Esophagus squamous epithelium (tissue), 4 donors: ENCODE measurements at regions not wholly inside any gene's neighbourhood (a gene's known extent, or its start where the extent isn't known, plus 50 kb on each side); places are given as distances from the start of the nearest gene placed in this dataset.

Experiments
- CTCF ChIP-seq, 6 experiments: fragments of 450-650 bp in 4 of 6; fragments of 200-600 bp in 2 of 6; sonication (generic) in 2 of 6; IDR thresholded peaks; one replicate each; pipeline ENCODE4 v1.5.1; 2016 to 2019; ENCODE audit warnings: antibody characterized with exemption in 6 of 6, mild to moderate bottlenecking in 4 of 6, moderate library complexity in 4 of 6
- POLR2A ChIP-seq, 4 donors: fragments of 450-650 bp; IDR thresholded peaks; one replicate each; pipeline ENCODE4 v1.6.1; 2017; ENCODE audit warnings: antibody characterized with exemption in 4 of 4, mild to moderate bottlenecking in 4 of 4, moderate library complexity in 3 of 4

DNA sequence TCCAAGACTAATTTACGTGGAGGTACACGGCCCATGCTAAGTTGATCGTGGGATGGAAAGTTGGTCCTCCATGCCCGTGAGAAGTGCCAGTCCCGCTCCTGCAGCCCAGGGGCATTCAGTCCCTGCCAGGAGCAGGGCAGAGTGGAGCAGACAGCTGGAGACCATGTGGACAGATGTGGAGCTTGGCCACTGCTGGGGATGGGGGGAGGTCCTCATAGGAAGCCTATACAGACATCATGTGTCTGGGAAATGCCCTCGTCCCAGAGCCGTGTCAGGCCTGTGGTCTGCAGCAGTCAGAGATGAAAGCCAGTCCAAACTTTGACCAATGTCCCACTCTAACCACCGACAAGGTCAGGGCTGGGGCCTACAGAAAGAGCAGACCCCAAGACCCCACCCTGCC, 118.4 kb downstream of the CPZ start:
- no peak for TF ChIP-seq CTCF (IDR thresholded peaks at IDR 0.05)
- TF ChIP-seq POLR2A (IDR thresholded peaks at IDR 0.05): no peak
